HCT116 (cell line): ENCODE measurements at regions not wholly inside any gene's neighbourhood (a gene's known extent, or its start where the extent isn't known, plus 50 kb on each side); places are given as distances from the start of the nearest gene placed in this dataset.

Experiments
- CTCF ChIP-seq, 3 experiments: fragments of 200-600 bp in 1 of 3; sonication (generic) in 1 of 3; IDR thresholded peaks in 2 of 3; conservative IDR thresholded peaks in 1 of 3; 2 replicates each; pipeline ENCODE4 v1.5.1; 2012 to 2017; ENCODE audit warnings: low read depth in 2 of 3, low read length in 2 of 3, antibody characterized with exemption in 1 of 3, borderline replicate concordance in 1 of 3, control low read depth in 1 of 3, mild to moderate bottlenecking in 1 of 3, mixed read lengths in 1 of 3, mixed run types in 1 of 3, moderate library complexity in 1 of 3; ENCODE audit not compliant: insufficient read depth in 1 of 3
- ELF1 ChIP-seq: IDR thresholded peaks from 2 replicates; pipeline ENCODE4 v1.6.1; 2012; ENCODE audit warnings: low read depth, borderline replicate concordance
- EZH2 ChIP-seq: fragments of 200-600 bp; sonication (generic); IDR thresholded peaks from 2 replicates; pipeline ENCODE4 v1.6.1; 2017; ENCODE audit warnings: antibody characterized with exemption, mixed run types
- EZH2phosphoT487 ChIP-seq: fragments of 200-600 bp; IDR thresholded peaks from 2 replicates; pipeline ENCODE4 v1.6.1; 2018; ENCODE audit warnings: antibody characterized with exemption, borderline replicate concordance
- JUND ChIP-seq: IDR thresholded peaks from 2 replicates; pipeline ENCODE4 v1.6.1; 2012
- MAX ChIP-seq: IDR thresholded peaks from 2 replicates; pipeline ENCODE4 v1.6.1; 2012
- POLR2A ChIP-seq: IDR thresholded peaks from 2 replicates; pipeline ENCODE4 v1.7.0; 2011; ENCODE audit warnings: borderline replicate concordance; ENCODE audit not compliant: insufficient read depth, insufficient read length; ENCODE audit errors: extremely low read depth
- POLR2AphosphoS5 ChIP-seq: IDR thresholded peaks from 2 replicates; pipeline ENCODE4 v1.6.1; 2011; ENCODE audit warnings: mild to moderate bottlenecking, low read depth, low read length, moderate library complexity
- SIN3A ChIP-seq: IDR thresholded peaks from 2 replicates; pipeline ENCODE4 v1.6.1; 2012; ENCODE audit warnings: low read depth
- YY1 ChIP-seq: IDR thresholded peaks from 2 replicates; pipeline ENCODE4 v1.6.1; 2011; ENCODE audit warnings: low read length, low read depth, moderate library complexity, mild to moderate bottlenecking; ENCODE audit not compliant: insufficient replicate concordance; ENCODE audit errors: extremely low read depth

- no peak for TF ChIP-seq POLR2AphosphoS5
- no peak for TF ChIP-seq MAX
- TF ChIP-seq POLR2A: no peak
- TF ChIP-seq CTCF (IDR thresholded peaks at IDR 0.05 in 2 of 3, conservative IDR thresholded peaks at IDR 0.05 in 1 of 3; ENCODE audit: borderline replicate concordance in 1 of 3, insufficient read depth in 1 of 3, low read depth in 2 of 3, low read length in 2 of 3): no peak
- TF ChIP-seq ELF1: no peak
- TF ChIP-seq EZH2: no peak
- no peak for TF ChIP-seq JUND
- no peak for TF ChIP-seq YY1
- TF ChIP-seq EZH2phosphoT487: no peak
- TF ChIP-seq SIN3A: no peak
Observed at GRCh38 chr11:109745996-109746625, 324.1 kb downstream of the C11orf87 start.
